AG09319 (cell line): ENCODE measurements at regions not wholly inside any gene's neighbourhood (a gene's known extent, or its start where the extent isn't known, plus 50 kb on each side); places are given as distances from the start of the nearest gene placed in this dataset.

Experiments used
- DNase-seq: peaks from one replicate; pipeline ENCODE4 v3.0.0-alpha.2; 2010; ENCODE audit warnings: low read depth; ENCODE audit errors: extremely low read depth
- CTCF ChIP-seq: IDR thresholded peaks from 2 replicates; pipeline ENCODE4 v1.5.1; 2011; ENCODE audit warnings: low read depth, mild to moderate bottlenecking, inconsistent platforms, low read length, moderate library complexity

DNA sequence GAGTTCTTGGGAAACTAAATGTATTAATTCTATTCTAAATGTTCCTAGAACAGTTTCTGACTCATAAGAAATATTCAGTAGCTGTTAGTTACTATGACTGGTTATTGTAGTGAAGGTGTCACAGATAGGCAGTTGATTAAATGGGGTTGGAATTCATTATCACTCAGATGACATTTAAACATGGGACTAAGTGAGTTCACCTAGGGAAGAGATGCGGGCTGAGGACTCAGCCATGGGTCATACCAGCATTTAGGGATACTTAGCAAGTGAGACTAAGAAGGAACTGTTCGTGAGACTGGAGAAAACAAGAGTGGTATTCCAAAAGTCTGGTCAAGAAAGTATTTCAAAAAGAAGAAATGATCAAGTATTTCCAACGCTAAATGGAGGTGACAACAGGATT is 125.1 kb upstream of the ADGRL4 start:
- no peak for DNase-seq
- no peak for TF ChIP-seq CTCF

GRCh38 chr1:79129914-79130313 is 123.4 kb upstream of the ADGRL4 start:
- DNase-seq = no peak
- TF ChIP-seq CTCF = no peak

- peak; percentile 43 for DNase-seq
Measured at GRCh38 chr1:79128722-79129121, 122.2 kb upstream of the ADGRL4 start.

GRCh38 chr1:79124756-79125155 is 118.2 kb upstream of the ADGRL4 start:
- no peak for DNase-seq
- TF ChIP-seq CTCF = no peak

More at GRCh38 chr1:79128722-79129121, 122.2 kb upstream of the ADGRL4 start:
- TF ChIP-seq CTCF = no peak

- no peak for DNase-seq
- TF ChIP-seq CTCF = no peak
Measured at GRCh38 chr1:79122521-79122920, 116.0 kb upstream of the ADGRL4 start.

DNA sequence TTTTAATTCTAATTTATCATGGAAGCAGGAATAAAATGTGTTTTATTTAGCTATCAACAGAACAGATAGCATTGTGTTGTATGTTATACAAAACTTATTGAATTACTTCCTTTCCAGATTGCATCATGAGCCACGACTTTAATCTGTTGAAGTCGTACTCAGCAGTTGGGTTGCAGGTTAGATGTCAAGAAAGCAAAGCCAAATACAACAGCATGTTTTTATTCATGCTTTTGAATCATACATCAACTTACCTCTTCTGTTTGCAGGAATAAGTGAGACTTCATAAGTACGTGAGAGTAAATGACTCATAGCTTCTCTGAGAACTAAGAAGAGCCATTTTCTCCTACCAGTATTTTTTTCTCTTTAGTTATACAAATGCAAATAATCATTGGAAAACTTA is 110.8 kb upstream of the ADGRL4 start:
- TF ChIP-seq CTCF = no peak
- no peak for DNase-seq

DNA sequence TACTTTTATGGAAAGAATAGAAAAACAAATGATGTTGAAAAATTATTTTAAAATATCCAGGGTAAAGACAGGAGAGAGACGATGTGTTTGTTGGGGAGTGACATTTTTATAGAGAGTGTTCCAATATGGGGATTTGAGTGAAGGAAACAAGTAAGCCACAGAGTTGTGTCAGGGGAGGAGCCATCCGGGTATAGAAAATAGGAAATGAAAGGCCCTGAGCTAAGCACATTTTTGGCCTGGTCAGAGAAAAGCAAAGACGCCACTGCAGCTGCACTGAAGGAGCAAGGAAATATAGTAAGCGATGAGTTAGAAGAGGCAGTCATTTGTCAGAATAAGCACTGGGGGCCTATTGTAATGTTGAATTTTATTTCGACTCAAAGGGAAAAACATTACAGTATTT is 107.3 kb upstream of the ADGRL4 start:
- no peak for DNase-seq
- no peak for TF ChIP-seq CTCF
